Fibroblast of mammary gland (primary cell): ENCODE measurements at regions not wholly inside any gene's neighbourhood (a gene's known extent, or its start where the extent isn't known, plus 50 kb on each side); places are given as distances from the start of the nearest gene placed in this dataset.
A peak's percentile ranks its signal among the peaks of the same experiment; 100 is the strongest.

Experiments used
- DNase-seq: peaks from one replicate; pipeline ENCODE4 v3.0.0-alpha.2; 2010; ENCODE audit warnings: low read depth
- H3K4me3 ChIP-seq: 2 replicates; pipeline ENCODE4 v1.5.1; 2011; ENCODE audit warnings: low read depth, mild to moderate bottlenecking, low read length, moderate library complexity; ENCODE audit not compliant: control insufficient read depth
- CTCF ChIP-seq: conservative IDR thresholded peaks from 2 replicates; pipeline ENCODE4 v1.5.1; 2011; ENCODE audit warnings: low read depth, low read length, inconsistent platforms; ENCODE audit not compliant: control insufficient read depth, insufficient read depth

- DNase-seq = no peak
- no peak overlapping the region for H3K4me3 ChIP-seq
- no peak for TF ChIP-seq CTCF
Observed at GRCh38 chr2:147473075-147473474, 371.8 kb upstream of the ACVR2A start.

GRCh38 chr2:147471126-147471525 lies 373.7 kb upstream of the ACVR2A start:
- TF ChIP-seq CTCF = no peak
- DNase-seq = no peak
- no peak overlapping the region for H3K4me3 ChIP-seq

- no peak for DNase-seq
- H3K4me3 ChIP-seq = no peak overlapping the region
- no peak for TF ChIP-seq CTCF
Observed at GRCh38 chr2:147469471-147469870, 375.4 kb upstream of the ACVR2A start.

GRCh38 chr2:147468963-147469362 lies 375.9 kb upstream of the ACVR2A start:
- no peak for DNase-seq
- TF ChIP-seq CTCF = no peak
- no peak overlapping the region for H3K4me3 ChIP-seq

GRCh38 chr2:147468349-147468748 lies 376.5 kb upstream of the ACVR2A start:
- no peak for DNase-seq
- H3K4me3 ChIP-seq = no peak overlapping the region
- TF ChIP-seq CTCF = no peak

DNA sequence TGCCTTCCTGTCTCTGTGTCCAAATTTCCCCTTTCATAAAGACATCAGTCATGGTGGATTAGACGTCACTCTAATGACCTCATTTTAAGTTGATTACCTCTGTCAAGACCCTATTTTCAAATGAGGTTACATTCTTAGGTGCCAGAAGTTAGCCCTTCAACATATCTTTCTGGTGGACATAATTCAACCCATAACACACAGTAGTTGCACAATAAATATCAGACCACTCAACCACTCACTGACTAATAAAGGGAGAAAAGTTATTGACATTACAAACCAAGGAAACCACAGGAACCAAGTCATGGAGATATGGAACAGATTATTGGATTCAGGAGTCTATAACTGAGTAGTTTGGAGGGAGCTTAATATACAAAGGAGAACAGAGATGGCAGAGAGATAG lies 377.4 kb upstream of the ACVR2A start:
- H3K4me3 ChIP-seq = no peak overlapping the region
- peak; percentile 43 for DNase-seq
- no peak for TF ChIP-seq CTCF

GRCh38 chr2:147464737-147465357 lies 380.0 kb upstream of the ACVR2A start:
- DNase-seq = no peak
- TF ChIP-seq CTCF = no peak

More at GRCh38 chr2:147464737-147465357, 380.0 kb upstream of the ACVR2A start:
- no peak overlapping the region for H3K4me3 ChIP-seq
